Endothelial cell of umbilical vein (primary cell): ENCODE measurements at regions not wholly inside any gene's neighbourhood (a gene's known extent, or its start where the extent isn't known, plus 50 kb on each side); places are given as distances from the start of the nearest gene placed in this dataset.

Experiments used
- BruUV-seq: library from RNA; stranded (reverse); fragments of 400-500 nt; replicated peaks from 2 replicates; lab custom pipeline; 2021; lab: Mats Ljungman, UMichigan
- CTCF ChIA-PET: fragments of 300-600, 350-600 bp; sonication (Branson Sonifier 250); formaldehyde crosslinking; loops from one replicate; lab custom pipeline; 2021; ENCODE audit warnings: antibody characterized with exemption, inconsistent platforms; lab: Charles Lee
- POLR2A ChIA-PET: fragments of 300-600, 350-600 bp; sonication (Branson Sonifier 250); formaldehyde crosslinking; loops from one replicate; lab custom pipeline; 2021; ENCODE audit warnings: antibody characterized with exemption, inconsistent platforms; lab: Charles Lee
- DNase-seq: peaks from one replicate; pipeline ENCODE4 v3.0.0-alpha.2; 2011; ENCODE audit warnings: low read depth, low spot score
- FAIRE-seq: peaks from 2 replicates; lab custom pipeline; 2011; peaks lifted over from hg19 to GRCh38; lab: Jason Lieb, UNC
- H2AFZ ChIP-seq: 2 replicates; pipeline ENCODE4 v1.6.0; 2012; ENCODE audit warnings: low read depth, low read length, control low read depth, inconsistent platforms
- H3K27ac ChIP-seq: 2 replicates; pipeline ENCODE4 v1.5.1; 2011; ENCODE audit warnings: low read depth, mild to moderate bottlenecking, control low read depth, low read length, moderate library complexity; ENCODE audit not compliant: insufficient read depth
- H3K27me3 ChIP-seq, 2 experiments: 2 replicates each; pipeline versions ENCODE4 v1.6.0 to v1.6.1; 2011; ENCODE audit warnings: low read length in 2 of 2, mixed read lengths in 1 of 2; ENCODE audit not compliant: control insufficient read depth in 2 of 2, insufficient read depth in 2 of 2
- H3K36me3 ChIP-seq, 2 experiments: 2 replicates in 1 of 2; 3 replicates in 1 of 2; pipeline ENCODE4 v1.5.1; 2011; ENCODE audit warnings: low read length in 2 of 2, mild to moderate bottlenecking in 1 of 2, moderate library complexity in 1 of 2; ENCODE audit not compliant: control insufficient read depth in 2 of 2, insufficient read depth in 2 of 2; ENCODE audit errors: extremely low read depth in 1 of 2
- H3K4me1 ChIP-seq: 3 replicates; pipeline ENCODE4 v1.5.1; 2011; ENCODE audit warnings: mild to moderate bottlenecking, low read length; ENCODE audit not compliant: control insufficient read depth, insufficient read depth; ENCODE audit errors: extremely low read depth
- H3K4me2 ChIP-seq: 2 replicates; pipeline ENCODE4 v1.6.1; 2011; ENCODE audit warnings: low read length, control low read depth, mixed read lengths; ENCODE audit not compliant: insufficient read depth
- H3K4me3 ChIP-seq, 3 experiments: fragments of 200-600 bp in 1 of 3; sonication (generic), shearing (Covaris generic) in 1 of 3; replicated peaks in 1 of 3; 2 replicates each; pipeline ENCODE4 v1.5.1; 2011 to 2016; ENCODE audit warnings: control low read depth in 3 of 3, low read length in 3 of 3, mild to moderate bottlenecking in 2 of 3, inconsistent platforms in 1 of 3, low read depth in 1 of 3, moderate library complexity in 1 of 3; ENCODE audit not compliant: insufficient read depth in 1 of 3
- H3K79me2 ChIP-seq: 2 replicates; pipeline ENCODE4 v1.6.0; 2012; ENCODE audit warnings: low read length, inconsistent platforms; ENCODE audit not compliant: control insufficient read depth, insufficient read depth
- H3K9ac ChIP-seq: replicated peaks from 2 replicates; pipeline ENCODE3; 2011; ENCODE audit warnings: low read length, control low read depth; ENCODE audit not compliant: insufficient read depth; ENCODE audit errors: extremely low read depth
- H3K9me1 ChIP-seq: replicated peaks from 3 replicates; pipeline ENCODE4 v1.6.0; 2011; ENCODE audit warnings: mild to moderate bottlenecking, low read length; ENCODE audit not compliant: control insufficient read depth, insufficient read depth; ENCODE audit errors: extremely low read depth
- H3K9me3 ChIP-seq: replicated peaks from 2 replicates; pipeline ENCODE4 v1.5.1; 2012; ENCODE audit warnings: low read length, inconsistent platforms; ENCODE audit not compliant: control insufficient read depth, insufficient read depth
- H4K20me1 ChIP-seq: replicated peaks from 2 replicates; pipeline ENCODE3; 2011; ENCODE audit warnings: mild to moderate bottlenecking, low read length; ENCODE audit not compliant: control insufficient read depth, insufficient read depth; ENCODE audit errors: extremely low read depth
- CTCF ChIP-seq, 2 donors: IDR thresholded peaks; 1 replicate in 1 of 2; 2 replicates in 1 of 2; pipeline ENCODE4 v1.5.1; 2011; ENCODE audit warnings: low read length in 2 of 2, mild to moderate bottlenecking in 2 of 2, moderate library complexity in 2 of 2, control low read depth in 1 of 2, inconsistent platforms in 1 of 2, low read depth in 1 of 2; ENCODE audit not compliant: insufficient read depth in 1 of 2; ENCODE audit errors: extremely low read depth in 1 of 2
- EZH2 ChIP-seq: IDR thresholded peaks from 2 replicates; pipeline ENCODE4 v1.6.1; 2012; ENCODE audit warnings: borderline replicate concordance, low read depth, mild to moderate bottlenecking, moderate library complexity, low read length, inconsistent platforms; ENCODE audit not compliant: severe bottlenecking
- FOS ChIP-seq: IDR thresholded peaks from 2 replicates; pipeline ENCODE4 v1.6.1; 2011; ENCODE audit warnings: mild to moderate bottlenecking, low read length, moderate library complexity, borderline replicate concordance; ENCODE audit not compliant: insufficient read depth
- GATA2 ChIP-seq: IDR thresholded peaks from 2 replicates; pipeline ENCODE4 v1.7.0; 2011; ENCODE audit warnings: low read depth, mild to moderate bottlenecking, moderate library complexity, mixed read lengths, low read length; ENCODE audit not compliant: insufficient read length, insufficient read depth
- JUN ChIP-seq: IDR thresholded peaks from 2 replicates; pipeline ENCODE4 v1.6.1; 2011; ENCODE audit warnings: borderline replicate concordance, low read depth; ENCODE audit not compliant: insufficient read length, insufficient read depth
- MAX ChIP-seq: IDR thresholded peaks from 2 replicates; pipeline ENCODE4 v1.6.1; 2011; ENCODE audit not compliant: insufficient read depth, insufficient read length
- MYC ChIP-seq: IDR thresholded peaks from one replicate; pipeline ENCODE4 v1.6.1; 2011; ENCODE audit warnings: mild to moderate bottlenecking, low read depth, low read length
- POLR2A ChIP-seq: IDR thresholded peaks from 2 replicates; pipeline ENCODE4 v1.6.1; 2012; ENCODE audit warnings: low read depth, mild to moderate bottlenecking, control low read depth, low read length
- POLR2AphosphoS5 ChIP-seq: IDR thresholded peaks from 2 replicates; pipeline ENCODE4 v1.6.1; 2012; ENCODE audit warnings: low read depth, mild to moderate bottlenecking, control low read depth, low read length, moderate library complexity; ENCODE audit not compliant: insufficient read depth
- dilution Hi-C: fragments of 300-500 bp; cut with MboI; formaldehyde crosslinking; loops from one replicate; pipeline ENCODE4 v1.15.0; 2019; ENCODE audit warnings: low sequenced_read_pairs; ENCODE audit not compliant: extremely low pct_ligation_motif_present
- intact Hi-C: fragments of 100-400 bp; cut with micrococcal nuclease; formaldehyde crosslinking; loops from one replicate; pipeline ENCODE4 v1.10.0; 2022

GRCh38 chr17:74079537-74080300 is 123.8 kb upstream of the RPL38 start:
- TF ChIP-seq MAX (no peak), GATA2 (no peak), FOS (no peak), POLR2A (no peak), EZH2 (no peak), MYC (no peak), CTCF (IDR thresholded peaks at IDR 0.05; ENCODE audit: extremely low read depth in 1 of 2, insufficient read depth in 1 of 2, low read depth in 1 of 2, low read length in 2 of 2) (no peak), JUN (no peak), POLR2AphosphoS5 (no peak)
- ChIA-PET POLR2A (no interaction called here), CTCF (no interaction called here)
- no peak overlapping the region for H3K9ac ChIP-seq
- no peaks in the 10 kb centered on the region for H3K36me3 ChIP-seq
- intact Hi-C loops = no loop called here
- H3K4me1 ChIP-seq = no peaks in the 10 kb centered on the region
- no TSS peak for BruUV-seq
- H3K4me2 ChIP-seq = no peak overlapping the region
- DNase-seq = no peak
- no peaks in the 10 kb centered on the region for H3K9me1 ChIP-seq
- H3K4me3 ChIP-seq = no peak overlapping the region
- H3K27me3 ChIP-seq = no peaks in the 10 kb centered on the region
- H2AFZ ChIP-seq = no peak overlapping the region
- dilution Hi-C loops = no loop called here
- no peak overlapping the region for H3K27ac ChIP-seq
- peaks cover 2% of the 10 kb centered on the region for H3K9me3 ChIP-seq
- no peaks in the 10 kb centered on the region for H4K20me1 ChIP-seq
- no peak for FAIRE-seq
- no peaks in the 10 kb centered on the region for H3K79me2 ChIP-seq
